ENCODE measurements at regions not wholly inside any gene's neighbourhood (a gene's known extent, or its start where the extent isn't known, plus 50 kb on each side); places are given as distances from the start of the nearest gene placed in this dataset.

- no peaks in the 10 kb centered on the region for H4K20me1 ChIP-seq (replicated peaks; ENCODE audit: control insufficient read depth, insufficient read depth, low read length)
- H3K79me2 ChIP-seq (ENCODE audit: control insufficient read depth, insufficient read depth, low read length): no peaks in the 10 kb centered on the region
- no peaks in the 10 kb centered on the region for H3K36me3 ChIP-seq (ENCODE audit: control insufficient read depth, insufficient read depth, low read length)
- H3K4me1 ChIP-seq (replicated peaks in 1 of 2; ENCODE audit: control insufficient read depth in 2 of 2, insufficient read depth in 2 of 2, low read length in 2 of 2): no peaks in the 10 kb centered on the region
- no peaks in the 10 kb centered on the region for H3K9me3 ChIP-seq (replicated peaks; ENCODE audit: control insufficient read depth, insufficient read depth, low read depth, low read length)
- H3K9me1 ChIP-seq (ENCODE audit: control insufficient read depth, insufficient read depth, low read length): no peaks in the 10 kb centered on the region
- H3K27ac ChIP-seq (ENCODE audit: extremely low read depth, low read depth, low read length): no peak overlapping the region
- no peak overlapping the region for H3K4me2 ChIP-seq (ENCODE audit: insufficient read depth, low read length)
- ATAC-seq (no peak), FAIRE-seq (no peak), DNase-seq (ENCODE audit: extremely low read depth in 1 of 4, low spot score in 3 of 4) (no peak)
- no peak overlapping the region for H2AFZ ChIP-seq (ENCODE audit: low read depth, low read length)
- no peak overlapping the region for H3K9ac ChIP-seq (ENCODE audit: insufficient read depth in 1 of 2, low read depth in 2 of 2, low read length in 2 of 2)
- in situ Hi-C loops (cut with MboI) (no loop called here), intact Hi-C loops (cut with micrococcal nuclease) (no loop called here)
- 0% methylated on average over 4 of the region's 4 CpGs for WGBS (ENCODE audit: insufficient coverage, low coverage, missing lambda C conversion rate)
- no TSS peak for BruUV-seq (replicated peaks)
- H3K4me3 ChIP-seq: no peak overlapping the region
- no peaks in the 10 kb centered on the region for H3K27me3 ChIP-seq (ENCODE audit: control insufficient read depth in 2 of 2, insufficient read depth in 2 of 2, low read length in 2 of 2)
- ChIA-PET CTCF (ENCODE audit: low intra/inter-chr PET ratio) (no interaction called here), POLR2A (no interaction called here)
- TF ChIP-seq MBD1 (CRISPR knock-in tag; IDR thresholded peaks at IDR 0.05) (no peak), E2F8 (IDR thresholded peaks at IDR 0.05; ENCODE audit: low read depth, partially characterized antibody) (no peak), ETS1 (conservative IDR thresholded peaks at IDR 0.05; ENCODE audit: control insufficient read depth, low read depth, low read length) (no peak), ZNF12 (CRISPR knock-in tag; IDR thresholded peaks at IDR 0.05) (no peak), CHD4 (IDR thresholded peaks at IDR 0.05; ENCODE audit: insufficient read depth, insufficient replicate concordance, low read depth, low read length, poor library complexity, severe bottlenecking) (no peak), HDAC3 (IDR thresholded peaks at IDR 0.05; ENCODE audit: borderline replicate concordance, partially characterized antibody) (no peak), SIRT6 (IDR thresholded peaks at IDR 0.05; ENCODE audit: low read depth, low read length) (no peak), TAF9B (IDR thresholded peaks at IDR 0.05; ENCODE audit: partially characterized antibody) (no peak), ZKSCAN1 (IDR thresholded peaks at IDR 0.05; ENCODE audit: low read depth, low read length) (no peak)
- TF ChIP-seq, protein P1, sequence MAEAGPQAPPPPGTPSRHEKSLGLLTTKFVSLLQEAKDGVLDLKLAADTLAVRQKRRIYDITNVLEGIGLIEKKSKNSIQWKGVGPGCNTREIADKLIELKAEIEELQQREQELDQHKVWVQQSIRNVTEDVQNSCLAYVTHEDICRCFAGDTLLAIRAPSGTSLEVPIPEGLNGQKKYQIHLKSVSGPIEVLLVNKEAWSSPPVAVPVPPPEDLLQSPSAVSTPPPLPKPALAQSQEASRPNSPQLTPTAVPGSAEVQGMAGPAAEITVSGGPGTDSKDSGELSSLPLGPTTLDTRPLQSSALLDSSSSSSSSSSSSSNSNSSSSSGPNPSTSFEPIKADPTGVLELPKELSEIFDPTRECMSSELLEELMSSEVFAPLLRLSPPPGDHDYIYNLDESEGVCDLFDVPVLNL (CRISPR knock-in tag; IDR thresholded peaks at IDR 0.05; ENCODE audit: low read depth): no peak
These were observed 181.7 kb downstream of the GBA3 start for GRCh38 chr4:22874334-22874912.

Data from K562 (cell line).